GM12878 (cell line): ENCODE measurements at regions not wholly inside any gene's neighbourhood (a gene's known extent, or its start where the extent isn't known, plus 50 kb on each side); places are given as distances from the start of the nearest gene placed in this dataset.

ENCODE experiments used
- ATAC-seq: fragments of 200-7000 bp; cut with Tn5 transposase; 3 replicates; pipeline ENCODE4 v1.9.1; 2020; ENCODE audit warnings: mild to moderate bottlenecking, moderate library complexity
- BruUV-seq: library from RNA; stranded (reverse); fragments of 400-500 nt; replicated peaks from 2 replicates; lab custom pipeline; 2021; lab: Mats Ljungman, UMichigan
- CTCF ChIA-PET: fragments of 300-600 bp; sonication (Branson Sonifier 250); formaldehyde crosslinking; extraction: SDS; loops from one replicate; lab custom pipeline; 2021; ENCODE audit warnings: inconsistent platforms; lab: Yijun Ruan, JAX
- POLR2A ChIA-PET: fragments of 350-600 bp; formaldehyde crosslinking; extraction: SDS; loops from one replicate; lab custom pipeline; 2021; ENCODE audit warnings: inconsistent platforms; lab: Charles Lee
- RAD21 ChIA-PET: fragments of 300-600 bp; sonication (Branson Sonifier 250); formaldehyde crosslinking; loops from one replicate; lab custom pipeline; 2023; ENCODE audit warnings: antibody characterized with exemption; ENCODE audit not compliant: unreplicated experiment; lab: Charles Lee
- SMC1A ChIA-PET: fragments of 300-600 bp; sonication (Branson Sonifier 250); formaldehyde crosslinking; loops from one replicate; lab custom pipeline; 2023; ENCODE audit not compliant: unreplicated experiment, uncharacterized antibody; lab: Charles Lee
- DNase-seq: peaks from one replicate; pipeline ENCODE4 v3.0.0-alpha.2; 2011; ENCODE audit warnings: low read depth, low spot score
- FAIRE-seq: peaks from 3 replicates; lab custom pipeline; 2011; peaks lifted over from hg19 to GRCh38; lab: Jason Lieb, UNC
- H2AFZ ChIP-seq: 2 replicates; pipeline ENCODE4 v1.6.0; 2011; ENCODE audit warnings: low read depth, low read length, control low read depth; ENCODE audit not compliant: control insufficient read depth
- H3K27ac ChIP-seq: 2 replicates; pipeline ENCODE4 v1.5.1; 2011; ENCODE audit warnings: control low read depth; ENCODE audit not compliant: control insufficient read depth, insufficient read depth
- H3K27me3 ChIP-seq, 2 experiments: replicated peaks in 1 of 2; 2 replicates each; pipeline versions ENCODE4 v1.6.0 to v1.6.1; 2011; ENCODE audit warnings: low read length in 1 of 2; ENCODE audit not compliant: control insufficient read depth in 2 of 2, insufficient read depth in 2 of 2
- H3K36me3 ChIP-seq, 2 experiments: 2 replicates each; pipeline ENCODE4 v1.5.1; 2011; ENCODE audit warnings: low read length in 1 of 2; ENCODE audit not compliant: control insufficient read depth in 2 of 2, insufficient read depth in 2 of 2
- H3K4me1 ChIP-seq: 2 replicates; pipeline ENCODE4 v1.6.1; 2011; ENCODE audit warnings: mild to moderate bottlenecking, low read length, moderate library complexity, mixed read lengths; ENCODE audit not compliant: control insufficient read depth, insufficient read depth
- H3K4me2 ChIP-seq: 2 replicates; pipeline ENCODE4 v1.6.0; 2011; ENCODE audit warnings: control low read depth; ENCODE audit not compliant: control insufficient read depth, insufficient read depth
- H3K4me3 ChIP-seq: fragments of 200-600 bp; sonication (generic); 2 replicates; pipeline ENCODE4 v1.5.1; 2016
- H3K79me2 ChIP-seq: 2 replicates; pipeline ENCODE4 v1.6.0; 2011; ENCODE audit warnings: low read length; ENCODE audit not compliant: control insufficient read depth, insufficient read depth
- H3K9ac ChIP-seq: 2 replicates; pipeline ENCODE4 v1.8.0; 2011; ENCODE audit warnings: low read length, control low read depth, mixed read lengths; ENCODE audit not compliant: control insufficient read depth, insufficient read depth
- H3K9me3 ChIP-seq: replicated peaks from 3 replicates; pipeline ENCODE4 v1.5.1; 2011; ENCODE audit warnings: mild to moderate bottlenecking, low read length; ENCODE audit not compliant: control insufficient read depth, insufficient read depth
- H4K20me1 ChIP-seq: 2 replicates; pipeline ENCODE4 v1.6.0; 2011; ENCODE audit not compliant: control insufficient read depth, insufficient read depth
- BCL11A ChIP-seq: IDR thresholded peaks from 2 replicates; pipeline ENCODE4 v1.6.1; 2011; ENCODE audit warnings: low read depth, low read length
- BHLHE40 ChIP-seq, 2 experiments: fragments of 450-650 bp in 1 of 2; IDR thresholded peaks; 2 replicates each; pipeline ENCODE4 v1.6.1; 2011 to 2017; ENCODE audit warnings: low read depth in 2 of 2, borderline replicate concordance in 1 of 2, improper control_type of control experiment in 1 of 2, low read length in 1 of 2, mild to moderate bottlenecking in 1 of 2
- FOXM1 ChIP-seq: IDR thresholded peaks from 2 replicates; pipeline ENCODE4 v1.6.1; 2012; ENCODE audit warnings: low read depth, mild to moderate bottlenecking, inconsistent platforms, low read length, moderate library complexity
- JUNB ChIP-seq: IDR thresholded peaks from 2 replicates; pipeline ENCODE4 v1.6.1; 2016; ENCODE audit warnings: antibody characterized with exemption, mild to moderate bottlenecking
- MEF2A ChIP-seq: IDR thresholded peaks from 2 replicates; pipeline ENCODE4 v1.6.1; 2011; ENCODE audit warnings: low read depth, mild to moderate bottlenecking, low read length, moderate library complexity; ENCODE audit not compliant: insufficient read depth
- NFIC ChIP-seq: IDR thresholded peaks from 2 replicates; pipeline ENCODE4 v1.6.1; 2012; ENCODE audit warnings: low read depth, mild to moderate bottlenecking, inconsistent platforms, low read length, moderate library complexity
- NFYA ChIP-seq: IDR thresholded peaks from 2 replicates; pipeline ENCODE4 v1.6.1; 2011; ENCODE audit warnings: low read depth, mild to moderate bottlenecking, low read length, improper control_type of control experiment, borderline replicate concordance
- NRF1 ChIP-seq: conservative IDR thresholded peaks from 2 replicates; pipeline ENCODE4 v1.6.1; 2011; ENCODE audit warnings: mild to moderate bottlenecking, low read depth, low read length, improper control_type of control experiment
- POU2F2 ChIP-seq: IDR thresholded peaks from 3 replicates; pipeline ENCODE4 v1.6.1; 2011; ENCODE audit warnings: low read depth, mild to moderate bottlenecking, low read length, borderline replicate concordance
- RFX5 ChIP-seq: IDR thresholded peaks from 2 replicates; pipeline ENCODE4 v1.6.1; 2011; ENCODE audit warnings: low read depth, low read length, improper control_type of control experiment
- SPI1 ChIP-seq: IDR thresholded peaks from 2 replicates; pipeline ENCODE4 v1.6.1; 2011; ENCODE audit warnings: low read depth, mild to moderate bottlenecking, low read length, moderate library complexity, borderline replicate concordance; ENCODE audit not compliant: insufficient read depth
- TARDBP ChIP-seq: IDR thresholded peaks from 2 replicates; pipeline ENCODE4 v1.6.1; 2016; ENCODE audit warnings: borderline replicate concordance
- ZNF384 ChIP-seq: IDR thresholded peaks from 2 replicates; pipeline ENCODE4 v1.6.1; 2012; ENCODE audit warnings: low read depth, mild to moderate bottlenecking, low read length, improper control_type of control experiment, borderline replicate concordance
- WGBS: methylation state at CpG from one replicate; pipeline ENCODE4 v1.1.6; 2016; ENCODE audit warnings: low lambda C conversion rate; ENCODE audit not compliant: insufficient replicate concordance, insufficient coverage; ENCODE audit errors: missing lambda C conversion rate; 5-methylcytosine and 5-hydroxymethylcytosine counted together
- in situ Hi-C: fragments of 300-500 bp; cut with MboI; formaldehyde crosslinking; loops from 9 replicates; pipeline ENCODE4 v1.14.3; 2018; ENCODE audit warnings: mixed read lengths
- intact Hi-C: fragments of 100-400 bp; cut with micrococcal nuclease; formaldehyde crosslinking; loops from one replicate; pipeline ENCODE4 v1.14.2; 2022; ENCODE audit not compliant: unreplicated experiment
- TF ChIP-seq, protein P1 (sequence below): IDR thresholded peaks from 2 replicates; pipeline ENCODE4 v1.6.1; 2012; ENCODE audit warnings: low read length, inconsistent platforms
- TF ChIP-seq, protein P2 (sequence below): fragments of 450-650 bp; IDR thresholded peaks from 2 replicates; pipeline ENCODE4 v1.6.1; 2017; ENCODE audit warnings: antibody characterized with exemption, mild to moderate bottlenecking, moderate library complexity

GRCh38 chr3:118766306-118766669, 268.4 kb downstream of the IGSF11 start (continued):
- TF ChIP-seq FOXM1: 0 out of 2 replicates have a peak, but pooled peaks have one; percentile 49
- peak; percentile 68 for TF ChIP-seq NFIC
- TF ChIP-seq, protein P1, sequence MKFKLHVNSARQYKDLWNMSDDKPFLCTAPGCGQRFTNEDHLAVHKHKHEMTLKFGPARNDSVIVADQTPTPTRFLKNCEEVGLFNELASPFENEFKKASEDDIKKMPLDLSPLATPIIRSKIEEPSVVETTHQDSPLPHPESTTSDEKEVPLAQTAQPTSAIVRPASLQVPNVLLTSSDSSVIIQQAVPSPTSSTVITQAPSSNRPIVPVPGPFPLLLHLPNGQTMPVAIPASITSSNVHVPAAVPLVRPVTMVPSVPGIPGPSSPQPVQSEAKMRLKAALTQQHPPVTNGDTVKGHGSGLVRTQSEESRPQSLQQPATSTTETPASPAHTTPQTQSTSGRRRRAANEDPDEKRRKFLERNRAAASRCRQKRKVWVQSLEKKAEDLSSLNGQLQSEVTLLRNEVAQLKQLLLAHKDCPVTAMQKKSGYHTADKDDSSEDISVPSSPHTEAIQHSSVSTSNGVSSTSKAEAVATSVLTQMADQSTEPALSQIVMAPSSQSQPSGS: 0 out of 2 replicates have a peak, but pooled peaks have one; percentile 30
- no peak for TF ChIP-seq SPI1
- TF ChIP-seq JUNB: peak; percentile 88
- TF ChIP-seq, all 136 proteins: peak for 8

DNA sequence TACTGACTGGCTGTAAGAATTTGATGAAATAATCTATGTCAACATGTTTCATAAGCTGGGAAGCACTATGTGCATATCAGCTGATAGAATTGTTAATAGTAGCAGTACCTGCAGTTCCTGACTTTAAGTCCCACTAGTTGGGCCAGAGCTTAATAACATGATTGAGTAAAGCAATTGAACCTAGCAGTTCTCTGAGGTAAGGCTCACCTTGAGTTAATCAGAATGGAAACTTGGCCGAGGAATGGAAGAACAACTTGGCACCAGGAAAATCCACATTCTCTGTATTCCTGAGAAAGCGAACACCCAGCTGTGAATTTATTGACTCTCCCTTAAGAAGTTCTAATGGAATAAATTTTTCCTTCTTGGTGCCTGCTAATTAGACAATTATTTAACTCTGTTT, 262.6 kb downstream of the IGSF11 start:
- no TSS peak for BruUV-seq

More for the DNA sequence above, 262.6 kb downstream of the IGSF11 start:
- no peaks in the 10 kb centered on the region for H4K20me1 ChIP-seq
- RAD21 ChIA-PET: interaction anchor here (1.0 to 2.7 kb wide), 5 partner anchors 10 to 46 kb away, joined by 3 to 19 read pairs (median 4); no protein-coding TSS in a partner anchor
- no peak overlapping the region for H3K27ac ChIP-seq
- in situ Hi-C loops: no loop called here
- H3K9me3 ChIP-seq: peaks cover 2% of the 10 kb centered on the region; the same call in 1 of the 3 replicates
- H2AFZ ChIP-seq: no peak overlapping the region
- TF ChIP-seq, protein P2, sequence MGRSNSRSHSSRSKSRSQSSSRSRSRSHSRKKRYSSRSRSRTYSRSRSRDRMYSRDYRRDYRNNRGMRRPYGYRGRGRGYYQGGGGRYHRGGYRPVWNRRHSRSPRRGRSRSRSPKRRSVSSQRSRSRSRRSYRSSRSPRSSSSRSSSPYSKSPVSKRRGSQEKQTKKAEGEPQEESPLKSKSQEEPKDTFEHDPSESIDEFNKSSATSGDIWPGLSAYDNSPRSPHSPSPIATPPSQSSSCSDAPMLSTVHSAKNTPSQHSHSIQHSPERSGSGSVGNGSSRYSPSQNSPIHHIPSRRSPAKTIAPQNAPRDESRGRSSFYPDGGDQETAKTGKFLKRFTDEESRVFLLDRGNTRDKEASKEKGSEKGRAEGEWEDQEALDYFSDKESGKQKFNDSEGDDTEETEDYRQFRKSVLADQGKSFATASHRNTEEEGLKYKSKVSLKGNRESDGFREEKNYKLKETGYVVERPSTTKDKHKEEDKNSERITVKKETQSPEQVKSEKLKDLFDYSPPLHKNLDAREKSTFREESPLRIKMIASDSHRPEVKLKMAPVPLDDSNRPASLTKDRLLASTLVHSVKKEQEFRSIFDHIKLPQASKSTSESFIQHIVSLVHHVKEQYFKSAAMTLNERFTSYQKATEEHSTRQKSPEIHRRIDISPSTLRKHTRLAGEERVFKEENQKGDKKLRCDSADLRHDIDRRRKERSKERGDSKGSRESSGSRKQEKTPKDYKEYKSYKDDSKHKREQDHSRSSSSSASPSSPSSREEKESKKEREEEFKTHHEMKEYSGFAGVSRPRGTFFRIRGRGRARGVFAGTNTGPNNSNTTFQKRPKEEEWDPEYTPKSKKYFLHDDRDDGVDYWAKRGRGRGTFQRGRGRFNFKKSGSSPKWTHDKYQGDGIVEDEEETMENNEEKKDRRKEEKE: no peak
- TF ChIP-seq TARDBP (no peak), RFX5 (no peak), MEF2A (no peak), POU2F2 (no peak), BCL11A (no peak), NRF1 (no peak), ZNF384 (no peak), NFYA (no peak), BHLHE40 (IDR thresholded peaks at IDR 0.05; ENCODE audit: borderline replicate concordance in 1 of 2, low read depth in 2 of 2, low read length in 1 of 2) (no peak)
- TF ChIP-seq, all 136 proteins: peak for 0
- ATAC-seq (no peak), FAIRE-seq (no peak), DNase-seq (no peak)
- intact Hi-C loops: loop anchor here (5.0 kb wide), 1 partner anchor 35 kb away; no protein-coding TSS in a partner anchor
- ChIA-PET SMC1A (interaction anchor here (0.6 to 19.3 kb wide), 8 partner anchors 9 to 557 kb away, joined by 3 to 394 read pairs (median 4); no protein-coding TSS in a partner anchor), CTCF (interaction anchor here (0.9 to 2.0 kb wide), 4 partner anchors 10 to 45 kb away, joined by 3 to 9 read pairs (median 4); no protein-coding TSS in a partner anchor), POLR2A (interaction anchor here (0.9 to 1.9 kb wide), 3 partner anchors 10 to 61 kb away, joined by 3 to 9 read pairs (median 3); no protein-coding TSS in a partner anchor)
- Histone ChIP-seq H3K4me1 (peaks cover 4% of the 10 kb centered on the region), H3K79me2 (no peaks in the 10 kb centered on the region), H3K27me3 (no peaks in the 10 kb centered on the region), H3K36me3 (peaks cover 0 to 3% of the 10 kb centered on the region in 2 experiments; a peak in 1 of 4 replicates), H3K4me2 (no peak overlapping the region), H3K9ac (no peak overlapping the region), H3K4me3 (no peak overlapping the region)
- 38% methylated on average over 2 of the region's 2 CpGs for WGBS
